A673 (cell line): ENCODE measurements at regions not wholly inside any gene's neighbourhood (a gene's known extent, or its start where the extent isn't known, plus 50 kb on each side); places are given as distances from the start of the nearest gene placed in this dataset.

Source experiments
- BruUV-seq: library from RNA; stranded (reverse); fragments of 400-500 nt; replicated peaks from 2 replicates; lab custom pipeline; 2021; lab: Mats Ljungman, UMichigan
- CTCF ChIA-PET: fragments of 300-600 bp; sonication (Branson Sonifier 250); formaldehyde crosslinking; loops from one replicate; lab custom pipeline; 2022; ENCODE audit warnings: antibody characterized with exemption; lab: Charles Lee
- POLR2A ChIA-PET: fragments of 300-600 bp; sonication (Branson Sonifier 250); formaldehyde crosslinking; loops from one replicate; lab custom pipeline; 2022; ENCODE audit warnings: antibody characterized with exemption; ENCODE audit not compliant: low non-redundant PET; lab: Charles Lee
- DNase-seq: peaks from one replicate; pipeline ENCODE4 v3.0.0-alpha.2; 2015; ENCODE audit warnings: low spot score
- H3K27ac ChIP-seq: fragments of 200-600 bp; sonication (generic); 2 replicates; pipeline ENCODE4 v1.5.1; 2016; ENCODE audit warnings: mixed run types, low read depth, mild to moderate bottlenecking, mixed read lengths, antibody characterized with exemption, low read length; ENCODE audit not compliant: poor library complexity, severe bottlenecking
- H3K27me3 ChIP-seq: fragments of 200-600 bp; sonication (generic); replicated peaks from 2 replicates; pipeline ENCODE4 v1.6.1; 2017; ENCODE audit warnings: mixed run types, low read depth, mild to moderate bottlenecking, mixed read lengths, antibody characterized with exemption, low read length; ENCODE audit not compliant: insufficient read depth, poor library complexity
- H3K36me3 ChIP-seq: fragments of 200-600 bp; sonication (generic); 2 replicates; pipeline ENCODE4 v1.6.1; 2016; ENCODE audit warnings: mixed run types, mild to moderate bottlenecking, mixed read lengths, antibody characterized with exemption, low read length; ENCODE audit not compliant: insufficient read depth, poor library complexity, severe bottlenecking
- H3K4me1 ChIP-seq: fragments of 200-600 bp; sonication (generic); 2 replicates; pipeline ENCODE4 v1.6.1; 2017; ENCODE audit warnings: mixed run types, mild to moderate bottlenecking, mixed read lengths, antibody characterized with exemption, low read length; ENCODE audit not compliant: insufficient read depth, poor library complexity, severe bottlenecking
- H3K4me3 ChIP-seq: fragments of 200-600 bp; sonication (generic); 2 replicates; pipeline ENCODE4 v1.5.1; 2016; ENCODE audit warnings: low read depth, mixed run types, mild to moderate bottlenecking, mixed read lengths, low read length; ENCODE audit not compliant: poor library complexity, severe bottlenecking
- H3K9me3 ChIP-seq: fragments of 200-600 bp; sonication (generic); 2 replicates; pipeline ENCODE4 v1.6.1; 2016; ENCODE audit warnings: mixed run types, low read depth, mild to moderate bottlenecking, mixed read lengths, antibody characterized with exemption, low read length; ENCODE audit not compliant: poor library complexity, severe bottlenecking
- EZH2 ChIP-seq: fragments of 200-600 bp; sonication (generic); IDR thresholded peaks from 2 replicates; pipeline ENCODE4 v1.6.1; 2017; ENCODE audit warnings: borderline replicate concordance, low read depth, mild to moderate bottlenecking, mixed read lengths, antibody characterized with exemption, low read length; ENCODE audit not compliant: poor library complexity, severe bottlenecking
- intact Hi-C: fragments of 100-400 bp; cut with micrococcal nuclease; formaldehyde crosslinking; loops from one replicate; pipeline ENCODE4 v1.10.0; 2022; ENCODE audit not compliant: unreplicated experiment
- TF ChIP-seq, protein P1 (sequence below): fragments of 300-800, 200-600 bp; sonication (generic); conservative IDR thresholded peaks from 2 replicates; pipeline ENCODE4 v1.5.1; 2017; ENCODE audit warnings: low read depth, mild to moderate bottlenecking, antibody characterized with exemption, low read length, moderate library complexity, mixed read lengths

DNA sequence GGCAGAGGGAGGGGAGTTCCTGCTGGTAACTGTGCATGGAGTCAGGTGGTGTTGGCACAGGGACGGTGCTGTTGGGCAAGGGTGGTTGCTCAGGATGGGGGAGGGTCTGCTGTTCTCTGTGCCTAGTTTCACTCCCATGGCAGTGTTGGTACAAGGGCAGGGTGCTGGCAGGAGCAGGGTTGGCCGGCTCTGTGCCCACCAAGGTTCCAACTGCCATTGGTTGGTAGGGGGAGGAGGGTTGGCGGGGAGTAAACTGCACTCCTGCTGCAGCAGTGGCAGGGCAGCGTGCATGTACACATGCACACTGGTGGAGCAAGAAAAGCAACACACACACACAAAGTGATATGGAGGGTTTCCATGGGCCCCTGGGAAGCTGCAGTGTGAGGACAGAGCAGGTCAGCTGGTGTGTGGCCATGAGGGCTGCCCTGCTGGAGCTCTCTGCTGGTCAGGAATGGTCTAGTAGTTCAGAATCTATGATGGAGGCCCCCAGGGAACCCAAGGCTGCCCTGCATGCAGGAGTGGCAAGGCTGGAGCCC lies 269.9 kb upstream of the MGAT4C start:
- Histone ChIP-seq H3K27me3 (no peaks in the 10 kb centered on the region), H3K4me1 (peaks cover 4% of the 10 kb centered on the region), H3K36me3 (no peaks in the 10 kb centered on the region), H3K27ac (no peak overlapping the region), H3K4me3 (no peak overlapping the region), H3K9me3 (peaks cover 10% of the 10 kb centered on the region)
- no TSS peak for BruUV-seq
- POLR2A ChIA-PET: no interaction called here
- CTCF ChIA-PET: no interaction called here
- DNase-seq: no peak
- intact Hi-C loops: no loop called here
- TF ChIP-seq EZH2: no peak
- TF ChIP-seq, protein P1, sequence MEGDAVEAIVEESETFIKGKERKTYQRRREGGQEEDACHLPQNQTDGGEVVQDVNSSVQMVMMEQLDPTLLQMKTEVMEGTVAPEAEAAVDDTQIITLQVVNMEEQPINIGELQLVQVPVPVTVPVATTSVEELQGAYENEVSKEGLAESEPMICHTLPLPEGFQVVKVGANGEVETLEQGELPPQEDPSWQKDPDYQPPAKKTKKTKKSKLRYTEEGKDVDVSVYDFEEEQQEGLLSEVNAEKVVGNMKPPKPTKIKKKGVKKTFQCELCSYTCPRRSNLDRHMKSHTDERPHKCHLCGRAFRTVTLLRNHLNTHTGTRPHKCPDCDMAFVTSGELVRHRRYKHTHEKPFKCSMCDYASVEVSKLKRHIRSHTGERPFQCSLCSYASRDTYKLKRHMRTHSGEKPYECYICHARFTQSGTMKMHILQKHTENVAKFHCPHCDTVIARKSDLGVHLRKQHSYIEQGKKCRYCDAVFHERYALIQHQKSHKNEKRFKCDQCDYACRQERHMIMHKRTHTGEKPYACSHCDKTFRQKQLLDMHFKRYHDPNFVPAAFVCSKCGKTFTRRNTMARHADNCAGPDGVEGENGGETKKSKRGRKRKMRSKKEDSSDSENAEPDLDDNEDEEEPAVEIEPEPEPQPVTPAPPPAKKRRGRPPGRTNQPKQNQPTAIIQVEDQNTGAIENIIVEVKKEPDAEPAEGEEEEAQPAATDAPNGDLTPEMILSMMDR: no peak

DNA sequence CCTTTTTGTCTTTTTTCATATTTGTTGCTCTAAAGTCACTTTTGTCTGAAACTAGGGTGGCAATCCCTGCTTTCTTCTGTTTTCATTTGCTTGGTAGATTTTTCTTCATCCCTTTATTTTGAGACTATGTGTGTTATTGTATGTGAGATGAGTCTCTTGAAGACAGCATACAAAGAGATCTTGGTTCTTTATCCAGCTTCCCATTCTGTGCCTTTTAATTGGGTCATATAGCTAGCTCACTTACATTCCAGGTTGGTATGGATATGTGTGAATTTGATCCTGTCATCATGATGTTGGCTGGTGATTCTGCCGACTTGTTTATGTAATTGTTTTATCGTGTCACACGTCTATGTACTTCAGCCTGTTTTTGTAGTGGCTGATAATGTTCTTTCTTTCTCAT lies 267.7 kb upstream of the MGAT4C start:
- CTCF ChIA-PET: no interaction called here
- no peak for TF ChIP-seq EZH2
- TF ChIP-seq, protein P1: no peak
- H3K4me1 ChIP-seq: no peaks in the 10 kb centered on the region
- H3K9me3 ChIP-seq: peaks cover 10% of the 10 kb centered on the region
- no peaks in the 10 kb centered on the region for H3K27me3 ChIP-seq
- DNase-seq: no peak
- H3K27ac ChIP-seq: no peak overlapping the region
- BruUV-seq: no TSS peak
- no peaks in the 10 kb centered on the region for H3K36me3 ChIP-seq
- intact Hi-C loops: no loop called here
- H3K4me3 ChIP-seq: no peak overlapping the region
- POLR2A ChIA-PET: no interaction called here

DNA sequence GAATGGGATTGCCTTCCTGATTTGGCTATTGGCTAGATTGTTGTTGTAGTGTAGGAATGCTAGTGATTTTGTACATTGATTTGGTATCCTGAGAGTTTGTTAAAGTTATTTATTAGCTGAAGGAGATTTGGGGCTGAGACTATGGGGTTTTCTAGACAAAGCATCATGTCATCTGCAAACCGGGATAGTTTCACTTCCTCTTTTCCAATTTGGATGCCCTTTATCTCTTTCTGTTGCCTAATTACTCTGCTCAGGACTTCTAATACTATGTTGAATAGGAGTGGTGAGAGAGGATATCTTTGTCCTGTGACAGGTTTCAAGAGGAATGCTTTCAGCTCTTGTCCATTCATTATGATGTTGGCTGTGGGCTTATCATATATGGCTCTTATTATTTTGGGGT lies 265.7 kb upstream of the MGAT4C start:
- intact Hi-C loops: no loop called here
- H3K27me3 ChIP-seq: no peaks in the 10 kb centered on the region
- POLR2A ChIA-PET: no interaction called here
- no peak overlapping the region for H3K4me3 ChIP-seq
- no peak for DNase-seq
- peaks cover 10% of the 10 kb centered on the region for H3K9me3 ChIP-seq
- no TSS peak for BruUV-seq
- CTCF ChIA-PET: no interaction called here
- H3K4me1 ChIP-seq: no peaks in the 10 kb centered on the region
- no peaks in the 10 kb centered on the region for H3K36me3 ChIP-seq
- no peak overlapping the region for H3K27ac ChIP-seq
- no peak for TF ChIP-seq EZH2
- TF ChIP-seq, protein P1: no peak
